ENCODE measurements at regions not wholly inside any gene's neighbourhood (a gene's known extent, or its start where the extent isn't known, plus 50 kb on each side); places are given as distances from the start of the nearest gene placed in this dataset.

- TF ChIP-seq ARNT (IDR thresholded peaks at IDR 0.05) (no peak), FOXM1 (IDR thresholded peaks at IDR 0.05; ENCODE audit: borderline replicate concordance) (no peak), SP1 (IDR thresholded peaks at IDR 0.05) (no peak), NFRKB (IDR thresholded peaks at IDR 0.05) (no peak), FOXA1 (IDR thresholded peaks at IDR 0.05) (no peak), ZNF384 (IDR thresholded peaks at IDR 0.05) (no peak), LEF1 (IDR thresholded peaks at IDR 0.05; ENCODE audit: borderline replicate concordance) (no peak)
Measured at GRCh38 chr20:55740076-55740475, 265.2 kb downstream of the CBLN4 start.
